ENCODE measurements at regions not wholly inside any gene's neighbourhood (a gene's known extent, or its start where the extent isn't known, plus 50 kb on each side); places are given as distances from the start of the nearest gene placed in this dataset.
"Not testable (repeated sequence)": the region's sequence is repeated elsewhere in the genome, so short reads cannot be mapped to it uniquely, and the experiment has no call there.

GRCh38 chr21:14615359-14615974, 69.4 kb upstream of the SAMSN1 start:
- no peak overlapping the region for H3K4me3 ChIP-seq (ENCODE audit: control insufficient read depth, low read depth, low read length)
- no peak for DNase-seq (ENCODE audit: low read depth)
- TF ChIP-seq CTCF (conservative IDR thresholded peaks at IDR 0.05; ENCODE audit: control insufficient read depth, insufficient read depth, low read depth, low read length): no peak

GRCh38 chr21:14614287-14614686, 68.2 kb upstream of the SAMSN1 start:
- no peak overlapping the region for H3K4me3 ChIP-seq (ENCODE audit: control insufficient read depth, low read depth, low read length)
- no peak for DNase-seq (ENCODE audit: low read depth)
- no peak for TF ChIP-seq CTCF (conservative IDR thresholded peaks at IDR 0.05; ENCODE audit: control insufficient read depth, insufficient read depth, low read depth, low read length)

- DNase-seq (ENCODE audit: low read depth): no peak
- no peak for TF ChIP-seq CTCF (conservative IDR thresholded peaks at IDR 0.05; ENCODE audit: control insufficient read depth, insufficient read depth, low read depth, low read length)
- no peak overlapping the region for H3K4me3 ChIP-seq (ENCODE audit: control insufficient read depth, low read depth, low read length)
Measured at GRCh38 chr21:14613486-14614224, 67.5 kb upstream of the SAMSN1 start.

GRCh38 chr21:14610119-14610518, 64.0 kb upstream of the SAMSN1 start:
- not testable (repeated sequence) for H3K4me3 ChIP-seq (ENCODE audit: control insufficient read depth, low read depth, low read length); DNase-seq (ENCODE audit: low read depth)

GRCh38 chr21:14609274-14609673, 63.2 kb upstream of the SAMSN1 start:
- no peak overlapping the region for H3K4me3 ChIP-seq (ENCODE audit: control insufficient read depth, low read depth, low read length)
- TF ChIP-seq CTCF (conservative IDR thresholded peaks at IDR 0.05; ENCODE audit: control insufficient read depth, insufficient read depth, low read depth, low read length): no peak
- no peak for DNase-seq (ENCODE audit: low read depth)

GRCh38 chr21:14607262-14607661, 61.1 kb upstream of the SAMSN1 start:
- no peak for TF ChIP-seq CTCF (conservative IDR thresholded peaks at IDR 0.05; ENCODE audit: control insufficient read depth, insufficient read depth, low read depth, low read length)
- H3K4me3 ChIP-seq (ENCODE audit: control insufficient read depth, low read depth, low read length): no peak overlapping the region
- DNase-seq (ENCODE audit: low read depth): no peak

- no peak overlapping the region for H3K4me3 ChIP-seq (ENCODE audit: control insufficient read depth, low read depth, low read length)
- TF ChIP-seq CTCF (conservative IDR thresholded peaks at IDR 0.05; ENCODE audit: control insufficient read depth, insufficient read depth, low read depth, low read length): no peak
- peak; percentile 88 for DNase-seq (ENCODE audit: low read depth)
Measured at GRCh38 chr21:14603202-14603601, 57.1 kb upstream of the SAMSN1 start.

Measured in fibroblast of mammary gland (primary cell).